Natural killer cell (primary cell): ENCODE measurements at regions not wholly inside any gene's neighbourhood (a gene's known extent, or its start where the extent isn't known, plus 50 kb on each side); places are given as distances from the start of the nearest gene placed in this dataset.

ENCODE experiments used
- ATAC-seq, 3 donors: fragments of 150-1000 bp in 2 of 3; fragments of 200-7000 bp in 1 of 3; cut with Tn5 transposase; 1 replicate in 1 of 3; 2 replicates in 2 of 3; pipeline ENCODE4 v1.10.0; 2021; ENCODE audit warnings: mild to moderate bottlenecking in 2 of 3, moderate library complexity in 2 of 3
- DNase-seq, 2 donors: peaks; one replicate each; pipeline versions ENCODE4 v3.0.0 to v3.0.0-alpha.2; 2013 to 2021; ENCODE audit warnings: mixed read lengths in 1 of 2
- H3K27ac ChIP-seq: one replicate; pipeline ENCODE4 v1.5.1; 2013; ENCODE audit warnings: mild to moderate bottlenecking, low read length
- H3K27me3 ChIP-seq: one replicate; pipeline ENCODE4 v1.6.1; 2013; ENCODE audit warnings: low read length; ENCODE audit not compliant: control insufficient read depth, insufficient read depth
- H3K36me3 ChIP-seq: one replicate; pipeline ENCODE4 v1.6.1; 2013; ENCODE audit warnings: low read length; ENCODE audit not compliant: control insufficient read depth, insufficient read depth
- H3K4me1 ChIP-seq: one replicate; pipeline ENCODE4 v1.6.1; 2013; ENCODE audit warnings: low read length; ENCODE audit not compliant: control insufficient read depth, insufficient read depth
- H3K4me3 ChIP-seq: one replicate; pipeline ENCODE4 v1.5.1; 2013; ENCODE audit warnings: low read length
- H3K9me3 ChIP-seq: one replicate; pipeline ENCODE4 v1.6.1; 2013; ENCODE audit warnings: low read length; ENCODE audit not compliant: control insufficient read depth, insufficient read depth
- H3K27ac Mint-ChIP-seq, 2 donors: one replicate each; pipeline ENCODE4 v1.8.0; 2022; ENCODE audit warnings: mild to moderate bottlenecking in 2 of 2, mixed read lengths in 2 of 2, moderate library complexity in 1 of 2
- H3K27me3 Mint-ChIP-seq, 2 donors: one replicate each; pipeline ENCODE4 v1.8.0; 2022; ENCODE audit warnings: low read depth in 2 of 2, mixed read lengths in 2 of 2
- H3K36me3 Mint-ChIP-seq: one replicate; pipeline ENCODE4 v1.8.0; 2022; ENCODE audit warnings: mixed read lengths
- H3K4me1 Mint-ChIP-seq, 2 donors: one replicate each; pipeline ENCODE4 v1.8.0; 2022; ENCODE audit warnings: mixed read lengths in 2 of 2
- H3K4me3 Mint-ChIP-seq: one replicate; pipeline ENCODE4 v1.8.0; 2022; ENCODE audit warnings: mild to moderate bottlenecking, moderate library complexity, mixed read lengths
- H3K9me3 Mint-ChIP-seq, 2 donors: one replicate each; pipeline ENCODE4 v1.8.0; 2022; ENCODE audit warnings: mixed read lengths in 2 of 2
- WGBS: methylation state at CpG from one replicate; pipeline ENCODE4 v1.1.7; 2013; ENCODE audit warnings: missing lambda C conversion rate; ENCODE audit not compliant: insufficient coverage; 5-methylcytosine and 5-hydroxymethylcytosine counted together
- intact Hi-C: fragments of 100-400 bp; cut with micrococcal nuclease; formaldehyde crosslinking; loops from one replicate; pipeline ENCODE4 v1.14.2; 2022
- TF ChIP-seq, protein P1 (sequence below): fragments of 200-600 bp; IDR thresholded peaks from one replicate; pipeline ENCODE4 v1.8.0; 2022; ENCODE audit warnings: antibody characterized with exemption

- H3K36me3 Mint-ChIP-seq = no peaks in the 10 kb centered on the region
These were observed 402.3 kb upstream of the ADAMTS5 start for GRCh38 chr21:27369234-27369633.

DNA sequence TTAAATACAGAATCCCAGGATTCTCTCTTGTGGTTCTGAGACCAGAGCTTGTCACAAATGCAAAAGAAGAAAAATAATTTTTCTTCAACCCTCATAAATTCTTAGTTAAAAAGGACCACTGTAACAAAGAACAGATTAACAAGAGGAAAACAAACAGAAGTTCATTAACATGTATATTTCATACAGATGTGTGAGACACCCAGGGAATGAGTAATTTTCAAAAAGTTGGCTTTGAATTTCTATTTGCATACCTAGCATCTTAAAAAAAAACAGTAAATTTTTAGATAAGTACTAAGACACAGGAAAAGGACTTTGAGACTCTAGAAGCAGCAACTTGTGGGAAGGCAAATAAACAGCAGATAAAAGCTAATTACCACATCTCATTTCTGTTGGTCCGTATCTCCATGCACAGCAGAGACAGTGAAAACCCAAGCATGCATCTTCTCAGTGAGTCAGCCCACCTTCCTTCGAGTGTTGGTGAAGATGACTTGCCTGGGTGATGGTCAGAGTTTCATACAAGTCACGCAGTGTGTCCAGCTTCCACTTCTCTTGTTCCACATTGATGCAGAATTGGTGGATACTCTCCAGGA is 399.9 kb upstream of the ADAMTS5 start:
- no peaks in the 10 kb centered on the region for H3K27me3 ChIP-seq
- TF ChIP-seq, protein P1, sequence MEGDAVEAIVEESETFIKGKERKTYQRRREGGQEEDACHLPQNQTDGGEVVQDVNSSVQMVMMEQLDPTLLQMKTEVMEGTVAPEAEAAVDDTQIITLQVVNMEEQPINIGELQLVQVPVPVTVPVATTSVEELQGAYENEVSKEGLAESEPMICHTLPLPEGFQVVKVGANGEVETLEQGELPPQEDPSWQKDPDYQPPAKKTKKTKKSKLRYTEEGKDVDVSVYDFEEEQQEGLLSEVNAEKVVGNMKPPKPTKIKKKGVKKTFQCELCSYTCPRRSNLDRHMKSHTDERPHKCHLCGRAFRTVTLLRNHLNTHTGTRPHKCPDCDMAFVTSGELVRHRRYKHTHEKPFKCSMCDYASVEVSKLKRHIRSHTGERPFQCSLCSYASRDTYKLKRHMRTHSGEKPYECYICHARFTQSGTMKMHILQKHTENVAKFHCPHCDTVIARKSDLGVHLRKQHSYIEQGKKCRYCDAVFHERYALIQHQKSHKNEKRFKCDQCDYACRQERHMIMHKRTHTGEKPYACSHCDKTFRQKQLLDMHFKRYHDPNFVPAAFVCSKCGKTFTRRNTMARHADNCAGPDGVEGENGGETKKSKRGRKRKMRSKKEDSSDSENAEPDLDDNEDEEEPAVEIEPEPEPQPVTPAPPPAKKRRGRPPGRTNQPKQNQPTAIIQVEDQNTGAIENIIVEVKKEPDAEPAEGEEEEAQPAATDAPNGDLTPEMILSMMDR = no peak
- WGBS = 88% methylated on average over 3 of the region's 3 CpGs
- no peaks in the 10 kb centered on the region for H3K4me1 ChIP-seq
- no peaks in the 10 kb centered on the region for H3K36me3 ChIP-seq
- DNase-seq (no peak), ATAC-seq (no peak)
- intact Hi-C loops = no loop called here
- Mint-ChIP-seq H3K27me3 (no peaks in the 10 kb centered on the region), H3K4me1 (no peaks in the 10 kb centered on the region), H3K4me3 (no peak overlapping the region), H3K9me3 (peaks cover 3 to 8% of the 10 kb centered on the region in 2 donors), H3K27ac (no peak overlapping the region), H3K36me3 (no peaks in the 10 kb centered on the region)
- peaks cover 3% of the 10 kb centered on the region for H3K9me3 ChIP-seq
- H3K27ac ChIP-seq = no peak overlapping the region
- no peak overlapping the region for H3K4me3 ChIP-seq

More at GRCh38 chr21:27369234-27369633, 402.3 kb upstream of the ADAMTS5 start:
- Mint-ChIP-seq H3K27ac (no peak overlapping the region), H3K27me3 (no peaks in the 10 kb centered on the region), H3K4me1 (no peaks in the 10 kb centered on the region), H3K4me3 (no peak overlapping the region), H3K9me3 (peaks cover 3 to 10% of the 10 kb centered on the region in 2 donors)
- DNase-seq = no peak
- H3K9me3 ChIP-seq = peaks cover 3% of the 10 kb centered on the region
- no peak overlapping the region for H3K4me3 ChIP-seq
- ATAC-seq = no peak
- H3K36me3 ChIP-seq = no peaks in the 10 kb centered on the region
- 83% methylated on average over 1 of the region's 2 CpGs for WGBS
- H3K4me1 ChIP-seq = no peaks in the 10 kb centered on the region
- H3K27ac ChIP-seq = no peak overlapping the region
- H3K27me3 ChIP-seq = no peaks in the 10 kb centered on the region
- TF ChIP-seq, protein P1 = no peak
- intact Hi-C loops = no loop called here

- H3K9me3 ChIP-seq = peaks cover 3% of the 10 kb centered on the region
- Mint-ChIP-seq H3K4me3 (no peak overlapping the region), H3K4me1 (no peaks in the 10 kb centered on the region), H3K27ac (no peak overlapping the region), H3K9me3 (peaks cover 3 to 8% of the 10 kb centered on the region in 2 donors), H3K36me3 (no peaks in the 10 kb centered on the region), H3K27me3 (no peaks in the 10 kb centered on the region)
- ATAC-seq = no peak
- intact Hi-C loops = no loop called here
- H3K4me1 ChIP-seq = no peaks in the 10 kb centered on the region
- TF ChIP-seq, protein P1 = no peak
- no peaks in the 10 kb centered on the region for H3K36me3 ChIP-seq
- no peak for DNase-seq
- no peak overlapping the region for H3K4me3 ChIP-seq
- H3K27ac ChIP-seq = no peak overlapping the region
- H3K27me3 ChIP-seq = no peaks in the 10 kb centered on the region
- no CpG with 5 or more reads among the region's 4 CpGs for WGBS
These were observed 399.1 kb upstream of the ADAMTS5 start for GRCh38 chr21:27366036-27366435.

DNA sequence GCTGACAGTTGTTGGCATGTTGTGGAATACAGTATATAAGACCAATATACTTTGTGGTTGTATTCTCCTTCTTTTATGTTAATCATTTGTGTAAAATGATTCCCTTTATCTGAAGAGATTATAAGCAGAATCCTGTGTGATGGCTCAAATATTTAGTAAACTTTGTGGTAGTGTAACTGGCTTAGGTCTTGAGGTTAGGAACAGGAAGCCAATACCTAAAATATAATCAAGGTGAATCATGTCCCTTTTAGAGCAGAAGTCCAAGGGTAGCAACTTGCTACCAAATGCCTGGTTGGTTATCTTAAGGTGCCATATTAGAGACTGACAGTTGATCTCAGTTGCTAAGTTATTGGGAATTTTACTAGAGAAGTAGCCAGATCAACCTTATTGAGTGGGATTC is 398.5 kb upstream of the ADAMTS5 start:
- ATAC-seq = no peak
- H3K4me1 Mint-ChIP-seq = no peaks in the 10 kb centered on the region

More for the DNA sequence above, 398.5 kb upstream of the ADAMTS5 start:
- Histone ChIP-seq H3K36me3 (no peaks in the 10 kb centered on the region), H3K4me1 (no peaks in the 10 kb centered on the region), H3K4me3 (no peak overlapping the region), H3K27me3 (no peaks in the 10 kb centered on the region), H3K27ac (no peak overlapping the region), H3K9me3 (peaks cover 3% of the 10 kb centered on the region)
- TF ChIP-seq, protein P1 = no peak
- H3K4me3 Mint-ChIP-seq = no peak overlapping the region
- no peaks in the 10 kb centered on the region for H3K36me3 Mint-ChIP-seq
- DNase-seq = no peak
- intact Hi-C loops = no loop called here
- no peaks in the 10 kb centered on the region for H3K27me3 Mint-ChIP-seq
- H3K9me3 Mint-ChIP-seq = peaks cover 3 to 8% of the 10 kb centered on the region in 2 donors
- no peak overlapping the region for H3K27ac Mint-ChIP-seq
